ENCODE measurements at regions not wholly inside any gene's neighbourhood (a gene's known extent, or its start where the extent isn't known, plus 50 kb on each side); places are given as distances from the start of the nearest gene placed in this dataset.
"Not testable (repeated sequence)": the region's sequence is repeated elsewhere in the genome, so short reads cannot be mapped to it uniquely, and the experiment has no call there.

DNA sequence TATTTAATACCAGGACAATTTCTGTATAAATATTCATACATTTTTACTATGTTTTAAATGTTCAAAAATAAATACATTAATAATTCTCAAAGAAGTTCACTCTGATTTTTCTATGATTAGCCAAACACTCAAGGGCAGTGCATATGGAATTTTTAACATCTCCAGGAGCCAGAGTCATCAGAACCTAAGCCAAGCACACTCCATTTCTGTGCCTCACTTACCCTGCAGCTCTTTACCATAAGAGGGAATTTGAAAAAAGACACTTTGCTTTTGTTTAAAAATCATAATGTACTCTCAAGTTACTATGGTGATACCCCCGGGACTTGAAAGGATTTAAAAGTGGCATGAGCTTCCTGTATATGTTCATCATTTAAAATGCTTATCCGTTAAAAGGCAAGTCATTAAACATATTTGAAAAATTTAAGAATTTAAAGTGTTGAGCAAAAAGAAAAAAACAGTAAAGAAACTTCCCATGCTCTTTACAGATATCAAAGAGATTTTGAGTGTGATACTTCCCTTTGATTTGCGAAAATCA is 747.4 kb upstream of the NECTIN3 start:
- TF ChIP-seq, protein P1, sequence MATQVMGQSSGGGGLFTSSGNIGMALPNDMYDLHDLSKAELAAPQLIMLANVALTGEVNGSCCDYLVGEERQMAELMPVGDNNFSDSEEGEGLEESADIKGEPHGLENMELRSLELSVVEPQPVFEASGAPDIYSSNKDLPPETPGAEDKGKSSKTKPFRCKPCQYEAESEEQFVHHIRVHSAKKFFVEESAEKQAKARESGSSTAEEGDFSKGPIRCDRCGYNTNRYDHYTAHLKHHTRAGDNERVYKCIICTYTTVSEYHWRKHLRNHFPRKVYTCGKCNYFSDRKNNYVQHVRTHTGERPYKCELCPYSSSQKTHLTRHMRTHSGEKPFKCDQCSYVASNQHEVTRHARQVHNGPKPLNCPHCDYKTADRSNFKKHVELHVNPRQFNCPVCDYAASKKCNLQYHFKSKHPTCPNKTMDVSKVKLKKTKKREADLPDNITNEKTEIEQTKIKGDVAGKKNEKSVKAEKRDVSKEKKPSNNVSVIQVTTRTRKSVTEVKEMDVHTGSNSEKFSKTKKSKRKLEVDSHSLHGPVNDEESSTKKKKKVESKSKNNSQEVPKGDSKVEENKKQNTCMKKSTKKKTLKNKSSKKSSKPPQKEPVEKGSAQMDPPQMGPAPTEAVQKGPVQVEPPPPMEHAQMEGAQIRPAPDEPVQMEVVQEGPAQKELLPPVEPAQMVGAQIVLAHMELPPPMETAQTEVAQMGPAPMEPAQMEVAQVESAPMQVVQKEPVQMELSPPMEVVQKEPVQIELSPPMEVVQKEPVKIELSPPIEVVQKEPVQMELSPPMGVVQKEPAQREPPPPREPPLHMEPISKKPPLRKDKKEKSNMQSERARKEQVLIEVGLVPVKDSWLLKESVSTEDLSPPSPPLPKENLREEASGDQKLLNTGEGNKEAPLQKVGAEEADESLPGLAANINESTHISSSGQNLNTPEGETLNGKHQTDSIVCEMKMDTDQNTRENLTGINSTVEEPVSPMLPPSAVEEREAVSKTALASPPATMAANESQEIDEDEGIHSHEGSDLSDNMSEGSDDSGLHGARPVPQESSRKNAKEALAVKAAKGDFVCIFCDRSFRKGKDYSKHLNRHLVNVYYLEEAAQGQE (IDR thresholded peaks at IDR 0.05; ENCODE audit: insufficient replicate concordance, low read depth) = no peak
- TF ChIP-seq, protein P2, sequence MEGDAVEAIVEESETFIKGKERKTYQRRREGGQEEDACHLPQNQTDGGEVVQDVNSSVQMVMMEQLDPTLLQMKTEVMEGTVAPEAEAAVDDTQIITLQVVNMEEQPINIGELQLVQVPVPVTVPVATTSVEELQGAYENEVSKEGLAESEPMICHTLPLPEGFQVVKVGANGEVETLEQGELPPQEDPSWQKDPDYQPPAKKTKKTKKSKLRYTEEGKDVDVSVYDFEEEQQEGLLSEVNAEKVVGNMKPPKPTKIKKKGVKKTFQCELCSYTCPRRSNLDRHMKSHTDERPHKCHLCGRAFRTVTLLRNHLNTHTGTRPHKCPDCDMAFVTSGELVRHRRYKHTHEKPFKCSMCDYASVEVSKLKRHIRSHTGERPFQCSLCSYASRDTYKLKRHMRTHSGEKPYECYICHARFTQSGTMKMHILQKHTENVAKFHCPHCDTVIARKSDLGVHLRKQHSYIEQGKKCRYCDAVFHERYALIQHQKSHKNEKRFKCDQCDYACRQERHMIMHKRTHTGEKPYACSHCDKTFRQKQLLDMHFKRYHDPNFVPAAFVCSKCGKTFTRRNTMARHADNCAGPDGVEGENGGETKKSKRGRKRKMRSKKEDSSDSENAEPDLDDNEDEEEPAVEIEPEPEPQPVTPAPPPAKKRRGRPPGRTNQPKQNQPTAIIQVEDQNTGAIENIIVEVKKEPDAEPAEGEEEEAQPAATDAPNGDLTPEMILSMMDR (IDR thresholded peaks at IDR 0.05; ENCODE audit: insufficient read depth, low read length) = no peak
- no peak for TF ChIP-seq SPI1 (IDR thresholded peaks at IDR 0.05; ENCODE audit: borderline replicate concordance, low read depth)
- TF ChIP-seq GABPA (IDR thresholded peaks at IDR 0.05; ENCODE audit: low read depth) = no peak
- TF ChIP-seq POLR2AphosphoS5 (IDR thresholded peaks at IDR 0.05; ENCODE audit: low read depth) = no peak
- Histone ChIP-seq H3K27me3 (ENCODE audit: insufficient read depth, poor library complexity, severe bottlenecking) (no peaks in the 10 kb centered on the region), H3K4me3 (replicated peaks; ENCODE audit: insufficient read depth, low read length) (no peak overlapping the region), H3K27ac (replicated peaks) (no peak overlapping the region)
- DNase-seq (ENCODE audit: low read depth in 1 of 2, low spot score in 1 of 2) = no peak

DNA sequence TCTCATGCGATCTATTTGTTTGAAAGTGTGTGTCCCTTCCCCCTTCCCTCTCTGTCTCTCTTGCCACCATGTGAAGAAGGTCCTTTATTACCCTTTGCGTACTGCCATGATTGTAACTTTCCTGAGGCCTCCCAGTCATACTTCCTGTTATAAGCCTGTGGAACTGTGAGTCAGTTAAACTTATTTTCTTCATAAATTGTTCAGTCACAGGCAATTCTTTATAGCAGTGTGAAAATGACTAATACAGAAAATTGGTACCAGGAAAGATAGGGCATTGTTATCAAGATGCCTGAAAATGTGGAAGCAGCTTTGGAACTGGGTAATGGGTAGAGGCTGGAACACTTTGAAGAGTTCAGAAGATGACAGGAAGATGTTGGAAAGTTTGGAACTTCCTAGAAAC is 743.7 kb upstream of the NECTIN3 start:
- no peak for DNase-seq (ENCODE audit: low read depth in 1 of 2, low spot score in 1 of 2)
- H3K4me3 ChIP-seq (replicated peaks; ENCODE audit: insufficient read depth, low read length) = no peak overlapping the region
- TF ChIP-seq GABPA (IDR thresholded peaks at IDR 0.05; ENCODE audit: low read depth) (no peak), POLR2AphosphoS5 (IDR thresholded peaks at IDR 0.05; ENCODE audit: low read depth) (no peak), SPI1 (IDR thresholded peaks at IDR 0.05; ENCODE audit: borderline replicate concordance, low read depth) (no peak)
- TF ChIP-seq, protein P2 (IDR thresholded peaks at IDR 0.05; ENCODE audit: insufficient read depth, low read length) = no peak
- TF ChIP-seq, protein P1 (IDR thresholded peaks at IDR 0.05; ENCODE audit: insufficient replicate concordance, low read depth) = no peak
- no peak overlapping the region for H3K27ac ChIP-seq (replicated peaks)
- H3K27me3 ChIP-seq (ENCODE audit: insufficient read depth, poor library complexity, severe bottlenecking) = no peaks in the 10 kb centered on the region

DNA sequence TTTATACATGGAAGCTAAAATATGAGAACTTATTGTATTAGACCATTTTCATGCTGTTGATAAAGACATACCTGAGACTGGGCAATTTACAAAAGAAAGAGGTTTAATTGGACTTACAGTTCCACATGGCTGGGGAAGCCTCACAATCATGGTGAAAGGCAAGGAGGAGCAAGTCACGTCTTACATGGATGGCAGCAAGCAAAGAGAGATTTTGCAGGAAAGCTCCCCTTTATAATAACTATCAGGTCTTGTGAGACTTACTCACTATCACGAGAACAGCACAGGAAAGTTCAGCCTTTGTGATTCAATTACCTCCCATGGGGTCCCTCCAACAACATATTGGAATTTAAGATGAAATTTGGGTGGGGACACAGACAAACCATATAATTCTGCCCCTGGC is 740.1 kb upstream of the NECTIN3 start:
- H3K4me3 ChIP-seq (replicated peaks; ENCODE audit: insufficient read depth, low read length); H3K27ac ChIP-seq (replicated peaks); DNase-seq (ENCODE audit: low read depth in 1 of 2, low spot score in 1 of 2); H3K27me3 ChIP-seq (ENCODE audit: insufficient read depth, poor library complexity, severe bottlenecking): not testable (repeated sequence)

DNA sequence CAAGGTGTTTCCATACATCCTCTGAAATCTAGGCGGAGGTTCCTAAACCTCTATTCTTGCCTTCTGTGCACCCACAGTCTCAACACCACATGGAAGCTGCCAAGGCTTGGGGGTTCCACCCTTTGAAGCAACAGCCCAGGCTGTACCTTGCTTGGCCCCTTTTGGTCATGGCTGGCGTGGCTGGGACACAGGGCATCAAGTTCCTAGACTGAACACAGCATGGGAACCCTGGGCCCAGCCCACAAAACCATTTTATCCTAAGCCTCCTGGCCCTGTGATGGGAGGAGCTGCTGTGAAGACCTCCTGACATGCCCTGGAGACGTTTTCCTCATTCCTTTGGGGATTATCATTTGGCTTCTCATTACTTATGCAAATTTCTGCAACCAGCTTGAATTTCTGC is 739.0 kb upstream of the NECTIN3 start:
- Histone ChIP-seq H3K4me3 (replicated peaks; ENCODE audit: insufficient read depth, low read length) (no peak overlapping the region), H3K27me3 (ENCODE audit: insufficient read depth, poor library complexity, severe bottlenecking) (no peaks in the 10 kb centered on the region), H3K27ac (replicated peaks) (no peak overlapping the region)
- TF ChIP-seq GABPA (IDR thresholded peaks at IDR 0.05; ENCODE audit: low read depth) = no peak
- TF ChIP-seq, protein P1 (IDR thresholded peaks at IDR 0.05; ENCODE audit: insufficient replicate concordance, low read depth) = no peak
- TF ChIP-seq POLR2AphosphoS5 (IDR thresholded peaks at IDR 0.05; ENCODE audit: low read depth) = no peak
- no peak for TF ChIP-seq SPI1 (IDR thresholded peaks at IDR 0.05; ENCODE audit: borderline replicate concordance, low read depth)
- TF ChIP-seq, protein P2 (IDR thresholded peaks at IDR 0.05; ENCODE audit: insufficient read depth, low read length) = no peak
- DNase-seq (ENCODE audit: low read depth in 1 of 2, low spot score in 1 of 2) = no peak
